ENCODE measurements at regions not wholly inside any gene's neighbourhood (a gene's known extent, or its start where the extent isn't known, plus 50 kb on each side); places are given as distances from the start of the nearest gene placed in this dataset.

- TF ChIP-seq, protein P1, sequence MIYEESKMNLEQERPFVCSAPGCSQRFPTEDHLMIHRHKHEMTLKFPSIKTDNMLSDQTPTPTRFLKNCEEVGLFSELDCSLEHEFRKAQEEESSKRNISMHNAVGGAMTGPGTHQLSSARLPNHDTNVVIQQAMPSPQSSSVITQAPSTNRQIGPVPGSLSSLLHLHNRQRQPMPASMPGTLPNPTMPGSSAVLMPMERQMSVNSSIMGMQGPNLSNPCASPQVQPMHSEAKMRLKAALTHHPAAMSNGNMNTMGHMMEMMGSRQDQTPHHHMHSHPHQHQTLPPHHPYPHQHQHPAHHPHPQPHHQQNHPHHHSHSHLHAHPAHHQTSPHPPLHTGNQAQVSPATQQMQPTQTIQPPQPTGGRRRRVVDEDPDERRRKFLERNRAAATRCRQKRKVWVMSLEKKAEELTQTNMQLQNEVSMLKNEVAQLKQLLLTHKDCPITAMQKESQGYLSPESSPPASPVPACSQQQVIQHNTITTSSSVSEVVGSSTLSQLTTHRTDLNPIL (CRISPR knock-in tag; IDR thresholded peaks at IDR 0.05; ENCODE audit: low read depth), result no peak
- TF ChIP-seq ARNTL (CRISPR knock-in tag; IDR thresholded peaks at IDR 0.05; ENCODE audit: borderline replicate concordance, low read depth) (no peak), OSR1 (CRISPR knock-in tag; IDR thresholded peaks at IDR 0.05) (no peak), SNAI2 (CRISPR knock-in tag; IDR thresholded peaks at IDR 0.05) (no peak), ISL1 (CRISPR knock-in tag; IDR thresholded peaks at IDR 0.05) (no peak), CSDC2 (CRISPR knock-in tag; IDR thresholded peaks at IDR 0.05) (no peak), ZFP30 (CRISPR knock-in tag; IDR thresholded peaks at IDR 0.05) (no peak), ZNF565 (CRISPR knock-in tag; conservative IDR thresholded peaks at IDR 0.05; ENCODE audit: low read depth) (no peak), ZC3H10 (CRISPR knock-in tag; IDR thresholded peaks at IDR 0.05) (no peak), RARB (CRISPR knock-in tag; IDR thresholded peaks at IDR 0.05) (no peak)
- TF ChIP-seq, protein P2, sequence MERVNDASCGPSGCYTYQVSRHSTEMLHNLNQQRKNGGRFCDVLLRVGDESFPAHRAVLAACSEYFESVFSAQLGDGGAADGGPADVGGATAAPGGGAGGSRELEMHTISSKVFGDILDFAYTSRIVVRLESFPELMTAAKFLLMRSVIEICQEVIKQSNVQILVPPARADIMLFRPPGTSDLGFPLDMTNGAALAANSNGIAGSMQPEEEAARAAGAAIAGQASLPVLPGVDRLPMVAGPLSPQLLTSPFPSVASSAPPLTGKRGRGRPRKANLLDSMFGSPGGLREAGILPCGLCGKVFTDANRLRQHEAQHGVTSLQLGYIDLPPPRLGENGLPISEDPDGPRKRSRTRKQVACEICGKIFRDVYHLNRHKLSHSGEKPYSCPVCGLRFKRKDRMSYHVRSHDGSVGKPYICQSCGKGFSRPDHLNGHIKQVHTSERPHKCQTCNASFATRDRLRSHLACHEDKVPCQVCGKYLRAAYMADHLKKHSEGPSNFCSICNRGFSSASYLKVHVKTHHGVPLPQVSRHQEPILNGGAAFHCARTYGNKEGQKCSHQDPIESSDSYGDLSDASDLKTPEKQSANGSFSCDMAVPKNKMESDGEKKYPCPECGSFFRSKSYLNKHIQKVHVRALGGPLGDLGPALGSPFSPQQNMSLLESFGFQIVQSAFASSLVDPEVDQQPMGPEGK (CRISPR knock-in tag; IDR thresholded peaks at IDR 0.05; ENCODE audit: borderline replicate concordance), result no peak
- TF ChIP-seq, protein P3, sequence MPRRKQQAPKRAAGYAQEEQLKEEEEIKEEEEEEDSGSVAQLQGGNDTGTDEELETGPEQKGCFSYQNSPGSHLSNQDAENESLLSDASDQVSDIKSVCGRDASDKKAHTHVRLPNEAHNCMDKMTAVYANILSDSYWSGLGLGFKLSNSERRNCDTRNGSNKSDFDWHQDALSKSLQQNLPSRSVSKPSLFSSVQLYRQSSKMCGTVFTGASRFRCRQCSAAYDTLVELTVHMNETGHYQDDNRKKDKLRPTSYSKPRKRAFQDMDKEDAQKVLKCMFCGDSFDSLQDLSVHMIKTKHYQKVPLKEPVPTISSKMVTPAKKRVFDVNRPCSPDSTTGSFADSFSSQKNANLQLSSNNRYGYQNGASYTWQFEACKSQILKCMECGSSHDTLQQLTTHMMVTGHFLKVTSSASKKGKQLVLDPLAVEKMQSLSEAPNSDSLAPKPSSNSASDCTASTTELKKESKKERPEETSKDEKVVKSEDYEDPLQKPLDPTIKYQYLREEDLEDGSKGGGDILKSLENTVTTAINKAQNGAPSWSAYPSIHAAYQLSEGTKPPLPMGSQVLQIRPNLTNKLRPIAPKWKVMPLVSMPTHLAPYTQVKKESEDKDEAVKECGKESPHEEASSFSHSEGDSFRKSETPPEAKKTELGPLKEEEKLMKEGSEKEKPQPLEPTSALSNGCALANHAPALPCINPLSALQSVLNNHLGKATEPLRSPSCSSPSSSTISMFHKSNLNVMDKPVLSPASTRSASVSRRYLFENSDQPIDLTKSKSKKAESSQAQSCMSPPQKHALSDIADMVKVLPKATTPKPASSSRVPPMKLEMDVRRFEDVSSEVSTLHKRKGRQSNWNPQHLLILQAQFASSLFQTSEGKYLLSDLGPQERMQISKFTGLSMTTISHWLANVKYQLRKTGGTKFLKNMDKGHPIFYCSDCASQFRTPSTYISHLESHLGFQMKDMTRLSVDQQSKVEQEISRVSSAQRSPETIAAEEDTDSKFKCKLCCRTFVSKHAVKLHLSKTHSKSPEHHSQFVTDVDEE (CRISPR knock-in tag; IDR thresholded peaks at IDR 0.05), result no peak
- TF ChIP-seq, protein P4, sequence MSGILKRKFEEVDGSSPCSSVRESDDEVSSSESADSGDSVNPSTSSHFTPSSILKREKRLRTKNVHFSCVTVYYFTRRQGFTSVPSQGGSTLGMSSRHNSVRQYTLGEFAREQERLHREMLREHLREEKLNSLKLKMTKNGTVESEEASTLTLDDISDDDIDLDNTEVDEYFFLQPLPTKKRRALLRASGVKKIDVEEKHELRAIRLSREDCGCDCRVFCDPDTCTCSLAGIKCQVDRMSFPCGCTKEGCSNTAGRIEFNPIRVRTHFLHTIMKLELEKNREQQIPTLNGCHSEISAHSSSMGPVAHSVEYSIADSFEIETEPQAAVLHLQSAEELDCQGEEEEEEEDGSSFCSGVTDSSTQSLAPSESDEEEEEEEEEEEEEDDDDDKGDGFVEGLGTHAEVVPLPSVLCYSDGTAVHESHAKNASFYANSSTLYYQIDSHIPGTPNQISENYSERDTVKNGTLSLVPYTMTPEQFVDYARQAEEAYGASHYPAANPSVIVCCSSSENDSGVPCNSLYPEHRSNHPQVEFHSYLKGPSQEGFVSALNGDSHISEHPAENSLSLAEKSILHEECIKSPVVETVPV (CRISPR knock-in tag; IDR thresholded peaks at IDR 0.05), result no peak
Observed at GRCh38 chr1:238141353-238141752, 250.6 kb upstream of the ZP4 start.

Measured in SK-N-SH treated with all-trans-retinoic acid at 6 μM for 48 hours (cell line).